CD4-positive, alpha-beta T cell treated with Interleukin-12 subunit alpha and Interleukin-12 subunit beta, for 1 hour (primary cell): ENCODE measurements at regions not wholly inside any gene's neighbourhood (a gene's known extent, or its start where the extent isn't known, plus 50 kb on each side); places are given as distances from the start of the nearest gene placed in this dataset.
"Not testable (repeated sequence)": the region's sequence is repeated elsewhere in the genome, so short reads cannot be mapped to it uniquely, and the experiment has no call there.

Source experiments
- DNase-seq: peaks from one replicate; pipeline ENCODE4 v3.0.0-alpha.2; 2020

- DNase-seq = no peak
Observed at GRCh38 chr4:160370046-160370445, 1267.2 kb downstream of the RAPGEF2 start.

- no peak for DNase-seq
Observed at GRCh38 chr4:160371446-160371845, 1268.6 kb downstream of the RAPGEF2 start.

GRCh38 chr4:160372390-160372789, 1269.5 kb downstream of the RAPGEF2 start:
- no peak for DNase-seq

- DNase-seq = no peak
Observed at GRCh38 chr4:160373911-160374310, 1271.0 kb downstream of the RAPGEF2 start.

GRCh38 chr4:160375772-160376452, 1273.0 kb downstream of the RAPGEF2 start:
- no peak for DNase-seq

- no peak for DNase-seq
Observed at GRCh38 chr4:160386846-160387245, 1284.0 kb downstream of the RAPGEF2 start.

GRCh38 chr4:160399826-160400225, 1296.9 kb downstream of the RAPGEF2 start:
- DNase-seq = no peak

GRCh38 chr4:160403081-160403480, 1300.2 kb downstream of the RAPGEF2 start:
- no peak for DNase-seq

GRCh38 chr4:160406263-160406825, 1303.5 kb downstream of the RAPGEF2 start:
- DNase-seq = no peak

- no peak for DNase-seq
Observed at GRCh38 chr4:160414496-160414895, 1311.6 kb downstream of the RAPGEF2 start.

GRCh38 chr4:160423879-160424451, 1321.1 kb downstream of the RAPGEF2 start:
- DNase-seq = no peak

GRCh38 chr4:160426233-160426632, 1323.4 kb downstream of the RAPGEF2 start:
- no peak for DNase-seq

GRCh38 chr4:160450876-160451275, 1348.0 kb downstream of the RAPGEF2 start:
- DNase-seq = no peak

- DNase-seq = not testable (repeated sequence)
Observed at GRCh38 chr4:160481696-160482690, 1379.1 kb downstream of the RAPGEF2 start.

- no peak for DNase-seq
Observed at GRCh38 chr4:160485071-160485687, 1382.3 kb downstream of the RAPGEF2 start.

- no peak for DNase-seq
Observed at GRCh38 chr4:160492181-160492580, 1389.3 kb downstream of the RAPGEF2 start.

GRCh38 chr4:160493206-160493605, 1390.3 kb downstream of the RAPGEF2 start:
- DNase-seq = no peak

- DNase-seq = no peak
Observed at GRCh38 chr4:160495356-160495755, 1392.5 kb downstream of the RAPGEF2 start.

GRCh38 chr4:160498211-160498610, 1395.3 kb downstream of the RAPGEF2 start:
- DNase-seq = no peak

GRCh38 chr4:160505724-160506123, 1402.8 kb downstream of the RAPGEF2 start:
- DNase-seq = no peak

GRCh38 chr4:160510928-160511327, 1408.0 kb downstream of the RAPGEF2 start:
- DNase-seq = no peak

- no peak for DNase-seq
Observed at GRCh38 chr4:160514126-160514525, 1411.2 kb downstream of the RAPGEF2 start.

- DNase-seq = no peak
Observed at GRCh38 chr4:160523231-160523630, 1420.4 kb downstream of the RAPGEF2 start.
